C4-2B (cell line): ENCODE measurements at regions not wholly inside any gene's neighbourhood (a gene's known extent, or its start where the extent isn't known, plus 50 kb on each side); places are given as distances from the start of the nearest gene placed in this dataset.

Source experiments
- H3K27ac ChIP-seq: fragments of 450-650 bp; 2 replicates; pipeline ENCODE4 v1.5.1; 2017
- CTCF ChIP-seq: fragments of 450-650 bp; conservative IDR thresholded peaks from 2 replicates; pipeline ENCODE4 v1.5.1; 2017; ENCODE audit warnings: mild to moderate bottlenecking
- ZFX ChIP-seq: fragments of 450-650 bp; IDR thresholded peaks from 2 replicates; pipeline ENCODE4 v1.6.1; 2017

- TF ChIP-seq CTCF = no peak
- TF ChIP-seq ZFX = no peak
- no peak overlapping the region for H3K27ac ChIP-seq
These were observed 148.0 kb upstream of the LRFN2 start for GRCh38 chr6:40735121-40735520.

DNA sequence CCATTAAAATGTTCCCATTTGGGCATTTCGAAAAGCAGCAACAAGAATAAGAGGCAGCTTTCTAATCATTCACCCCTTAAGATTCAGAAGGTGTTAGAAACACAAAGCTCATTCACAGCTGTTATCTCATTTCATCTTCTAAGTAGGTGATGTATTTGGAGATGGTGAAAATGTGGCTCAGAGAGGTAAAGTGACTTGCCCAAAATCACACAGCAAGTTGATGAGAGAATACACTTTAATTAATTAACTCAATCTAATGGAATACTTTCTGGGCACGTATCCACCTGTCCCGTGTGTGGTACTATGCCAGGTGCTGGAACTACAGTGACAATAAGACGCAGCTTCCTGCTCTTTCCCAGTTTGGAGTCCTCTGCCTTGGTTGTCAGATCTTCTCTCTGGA, 147.4 kb upstream of the LRFN2 start:
- no peak overlapping the region for H3K27ac ChIP-seq
- TF ChIP-seq ZFX (no peak), CTCF (no peak)

DNA sequence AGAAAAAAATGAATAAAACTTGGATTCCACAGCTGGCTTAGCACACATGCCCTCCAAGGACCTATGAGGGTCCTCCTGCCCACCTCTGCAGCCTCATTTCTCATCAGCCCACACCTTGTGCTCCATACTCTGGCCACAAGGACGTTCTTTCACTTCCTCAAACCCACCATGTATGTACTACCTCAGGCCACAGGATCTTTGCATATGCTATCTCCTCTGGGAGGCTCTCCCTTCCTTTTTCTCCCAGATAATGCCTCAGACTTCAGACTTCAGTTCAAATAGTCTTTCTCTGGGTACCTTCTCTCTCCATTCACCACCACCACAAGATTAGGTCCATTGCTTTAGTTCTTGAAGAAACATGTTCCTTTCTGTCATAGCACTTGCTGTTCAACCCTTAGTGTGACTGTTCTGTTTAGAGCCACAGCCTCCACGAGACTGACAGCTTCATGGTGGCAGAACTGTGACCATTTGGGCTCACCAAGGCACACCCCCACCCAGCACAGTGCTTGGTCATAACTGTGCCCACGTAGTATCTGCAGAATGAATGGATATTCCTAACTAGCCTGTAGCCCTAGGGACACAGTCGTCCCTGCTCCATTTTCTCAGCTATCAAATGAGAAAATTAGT, 146.7 kb upstream of the LRFN2 start:
- TF ChIP-seq CTCF (no peak), ZFX (no peak)

DNA sequence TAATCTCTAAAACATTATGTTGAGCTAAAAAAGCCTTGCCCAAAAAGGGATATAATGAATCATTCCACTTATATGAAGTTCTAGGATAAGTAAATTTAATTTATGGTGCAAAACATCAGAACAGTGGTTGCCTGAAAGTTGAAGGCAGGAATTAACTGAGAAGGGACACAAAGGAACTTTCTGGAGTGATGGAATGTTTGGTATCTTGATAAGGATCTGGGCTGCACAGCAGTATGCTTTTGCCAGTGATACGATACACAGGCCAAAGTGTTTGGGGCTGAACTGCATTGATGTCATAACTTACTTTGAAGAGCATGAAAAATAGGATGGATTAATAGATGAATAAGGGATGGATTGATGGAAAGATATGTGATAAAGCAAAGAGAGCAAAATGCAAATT, 146.1 kb upstream of the LRFN2 start:
- peak overlapping the region; percentile 51; the same call in 1 of the 2 replicates for H3K27ac ChIP-seq
- TF ChIP-seq ZFX = no peak
- no peak for TF ChIP-seq CTCF

More for the DNA sequence above, 146.7 kb upstream of the LRFN2 start:
- H3K27ac ChIP-seq = peak overlapping the region; percentile 51

GRCh38 chr6:40732878-40733277, 145.7 kb upstream of the LRFN2 start:
- TF ChIP-seq ZFX = no peak
- no peak for TF ChIP-seq CTCF
- H3K27ac ChIP-seq = no peak overlapping the region

GRCh38 chr6:40728643-40729042, 141.5 kb upstream of the LRFN2 start:
- no peak overlapping the region for H3K27ac ChIP-seq
- TF ChIP-seq ZFX = no peak
- TF ChIP-seq CTCF = no peak

DNA sequence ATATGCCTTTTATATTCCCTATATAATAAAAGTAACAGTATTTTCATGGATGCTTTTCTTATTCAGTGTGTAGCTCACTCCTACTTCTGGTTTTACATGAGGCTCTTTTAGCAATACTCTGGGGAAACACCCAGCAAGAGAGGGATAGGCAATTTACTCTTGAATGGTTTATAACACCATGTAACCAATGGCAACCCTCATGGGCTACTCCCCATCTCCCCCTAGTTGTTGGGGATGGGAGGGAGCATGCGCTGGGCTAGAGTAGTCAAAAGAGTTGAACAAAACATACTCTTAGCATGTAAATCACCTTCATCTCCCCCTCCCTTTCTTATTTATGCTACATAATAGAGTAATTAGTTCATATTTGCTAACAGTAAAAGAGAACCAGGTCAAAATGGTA, 140.1 kb upstream of the LRFN2 start:
- H3K27ac ChIP-seq = no peak overlapping the region
- TF ChIP-seq ZFX (no peak), CTCF (no peak)
